Keratinocyte (primary cell): ENCODE measurements at regions not wholly inside any gene's neighbourhood (a gene's known extent, or its start where the extent isn't known, plus 50 kb on each side); places are given as distances from the start of the nearest gene placed in this dataset.

ENCODE experiments used
- CTCF ChIP-seq, 3 experiments: IDR thresholded peaks in 1 of 3; conservative IDR thresholded peaks in 1 of 3; optimal IDR thresholded peaks in 1 of 3; 2 replicates in 2 of 3; 3 replicates in 1 of 3; pipeline versions ENCODE3 to v1.5.1; 2011; ENCODE audit warnings: low read length in 3 of 3, mild to moderate bottlenecking in 3 of 3, moderate library complexity in 2 of 3, control low read depth in 1 of 3, inconsistent platforms in 1 of 3; ENCODE audit not compliant: insufficient read depth in 2 of 3; ENCODE audit errors: extremely low read depth in 1 of 3
- EZH2 ChIP-seq: IDR thresholded peaks from one replicate; pipeline ENCODE4 v1.6.1; 2012; ENCODE audit warnings: inconsistent platforms, mild to moderate bottlenecking, low read length, moderate library complexity

- TF ChIP-seq CTCF (optimal IDR thresholded peaks at IDR 0.05 in 1 of 3, IDR thresholded peaks at IDR 0.05 in 1 of 3, conservative IDR thresholded peaks at IDR 0.05 in 1 of 3; ENCODE audit: extremely low read depth in 1 of 3, insufficient read depth in 2 of 3, low read length in 3 of 3) (no peak), EZH2 (no peak)
Measured at GRCh38 chr2:66962716-66963115, 434.4 kb upstream of the ETAA1 start.
